MM.1S (cell line): ENCODE measurements at regions not wholly inside any gene's neighbourhood (a gene's known extent, or its start where the extent isn't known, plus 50 kb on each side); places are given as distances from the start of the nearest gene placed in this dataset.

Source experiments
- EZH2 ChIP-seq: fragments of 300-600 bp; sonication (generic); optimal IDR thresholded peaks from 2 replicates; pipeline ENCODE3; 2017; ENCODE audit warnings: low read depth, mild to moderate bottlenecking, antibody characterized with exemption, low read length, mixed read lengths
- EZH2phosphoT487 ChIP-seq: fragments of 300-600 bp; sonication (generic); IDR thresholded peaks from 2 replicates; pipeline ENCODE4 v1.6.1; 2018; ENCODE audit warnings: antibody characterized with exemption, low read length
- TF ChIP-seq, protein P1 (sequence below): fragments of 300-600 bp; sonication (generic); IDR thresholded peaks from 2 replicates; pipeline ENCODE4 v1.5.1; 2016; ENCODE audit warnings: antibody characterized with exemption, low read length, mixed read lengths

DNA sequence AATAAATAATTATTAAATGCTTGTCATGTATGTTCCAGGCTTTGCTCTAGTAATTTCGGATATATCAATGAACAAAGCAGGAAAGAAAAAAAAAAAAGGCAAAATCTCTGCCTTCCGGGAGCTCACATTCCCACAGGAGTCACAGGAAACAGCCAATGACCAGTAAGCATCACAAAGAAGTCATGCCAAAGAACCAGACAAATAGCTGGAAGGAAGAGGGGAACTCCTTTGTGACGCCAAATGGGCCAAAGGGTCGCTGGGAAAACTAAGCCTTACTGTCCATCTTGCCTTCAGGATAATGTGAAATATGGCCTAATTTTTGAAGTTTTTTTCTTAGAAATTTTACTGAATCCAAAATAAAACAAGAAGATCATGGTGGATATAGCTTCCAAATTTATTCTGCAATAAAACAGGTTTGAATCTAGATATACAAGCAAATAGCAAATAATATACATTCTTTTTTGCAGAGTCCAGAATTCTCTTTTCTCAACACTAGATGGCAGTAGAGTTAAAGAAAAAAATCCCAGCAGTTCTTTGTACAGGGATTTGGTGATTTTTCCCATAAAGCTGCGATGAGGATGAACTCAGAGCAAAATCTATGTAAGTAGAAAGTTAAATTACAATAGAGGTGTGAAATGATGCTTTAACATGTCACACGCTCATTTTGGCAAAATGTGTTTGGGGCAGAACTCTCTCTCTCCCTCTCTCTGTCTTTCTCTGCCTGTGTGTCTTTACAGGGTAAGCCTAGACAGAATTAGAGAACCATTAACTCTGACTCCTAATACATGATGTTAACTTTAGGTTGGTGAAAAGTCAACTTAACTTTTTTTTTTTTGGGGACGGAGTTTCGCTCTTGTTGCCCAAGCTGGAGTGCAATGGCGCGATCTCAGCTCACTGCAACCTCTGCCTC lies 60.0 kb upstream of the TUT7 start:
- TF ChIP-seq, protein P1, sequence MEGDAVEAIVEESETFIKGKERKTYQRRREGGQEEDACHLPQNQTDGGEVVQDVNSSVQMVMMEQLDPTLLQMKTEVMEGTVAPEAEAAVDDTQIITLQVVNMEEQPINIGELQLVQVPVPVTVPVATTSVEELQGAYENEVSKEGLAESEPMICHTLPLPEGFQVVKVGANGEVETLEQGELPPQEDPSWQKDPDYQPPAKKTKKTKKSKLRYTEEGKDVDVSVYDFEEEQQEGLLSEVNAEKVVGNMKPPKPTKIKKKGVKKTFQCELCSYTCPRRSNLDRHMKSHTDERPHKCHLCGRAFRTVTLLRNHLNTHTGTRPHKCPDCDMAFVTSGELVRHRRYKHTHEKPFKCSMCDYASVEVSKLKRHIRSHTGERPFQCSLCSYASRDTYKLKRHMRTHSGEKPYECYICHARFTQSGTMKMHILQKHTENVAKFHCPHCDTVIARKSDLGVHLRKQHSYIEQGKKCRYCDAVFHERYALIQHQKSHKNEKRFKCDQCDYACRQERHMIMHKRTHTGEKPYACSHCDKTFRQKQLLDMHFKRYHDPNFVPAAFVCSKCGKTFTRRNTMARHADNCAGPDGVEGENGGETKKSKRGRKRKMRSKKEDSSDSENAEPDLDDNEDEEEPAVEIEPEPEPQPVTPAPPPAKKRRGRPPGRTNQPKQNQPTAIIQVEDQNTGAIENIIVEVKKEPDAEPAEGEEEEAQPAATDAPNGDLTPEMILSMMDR = peak; percentile 71
- TF ChIP-seq EZH2phosphoT487 (no peak), EZH2 (no peak)
